GM12875 (cell line): ENCODE measurements at regions not wholly inside any gene's neighbourhood (a gene's known extent, or its start where the extent isn't known, plus 50 kb on each side); places are given as distances from the start of the nearest gene placed in this dataset.

Experiments used
- H3K4me3 ChIP-seq: one replicate; pipeline ENCODE4 v1.5.1; 2011; ENCODE audit warnings: low read depth, low read length, control low read depth
- CTCF ChIP-seq: IDR thresholded peaks from 2 replicates; pipeline ENCODE4 v1.5.1; 2011; ENCODE audit warnings: low read depth, mild to moderate bottlenecking, control low read depth, inconsistent platforms, low read length, moderate library complexity, borderline replicate concordance; ENCODE audit not compliant: insufficient read depth

DNA sequence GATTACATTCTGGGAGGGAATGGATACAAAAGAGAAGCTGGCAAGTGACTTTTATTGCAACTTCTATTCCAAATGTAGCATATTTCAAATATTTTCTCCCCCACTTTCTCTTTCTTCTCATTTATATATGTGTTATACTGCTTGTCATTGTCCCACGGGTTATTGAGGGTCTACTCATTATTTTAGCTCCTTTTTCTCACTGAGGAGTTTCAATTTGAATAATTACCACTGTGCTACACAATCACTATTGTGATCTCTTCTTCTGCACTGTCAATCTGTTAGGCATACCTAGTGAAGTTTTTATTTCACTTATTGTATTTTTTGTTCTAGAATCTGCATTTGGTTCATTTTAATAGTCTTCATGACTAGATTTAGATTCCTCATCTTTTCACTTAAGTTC is 339.7 kb downstream of the PTPRC start:
- no peak overlapping the region for H3K4me3 ChIP-seq
- TF ChIP-seq CTCF, result no peak

- no peak for TF ChIP-seq CTCF
- H3K4me3 ChIP-seq, result no peak overlapping the region
These were observed 347.2 kb downstream of the PTPRC start for GRCh38 chr1:198986036-198986435.

GRCh38 chr1:198986442-198986841 is 347.6 kb downstream of the PTPRC start:
- no peak for TF ChIP-seq CTCF
- H3K4me3 ChIP-seq, result no peak overlapping the region

DNA sequence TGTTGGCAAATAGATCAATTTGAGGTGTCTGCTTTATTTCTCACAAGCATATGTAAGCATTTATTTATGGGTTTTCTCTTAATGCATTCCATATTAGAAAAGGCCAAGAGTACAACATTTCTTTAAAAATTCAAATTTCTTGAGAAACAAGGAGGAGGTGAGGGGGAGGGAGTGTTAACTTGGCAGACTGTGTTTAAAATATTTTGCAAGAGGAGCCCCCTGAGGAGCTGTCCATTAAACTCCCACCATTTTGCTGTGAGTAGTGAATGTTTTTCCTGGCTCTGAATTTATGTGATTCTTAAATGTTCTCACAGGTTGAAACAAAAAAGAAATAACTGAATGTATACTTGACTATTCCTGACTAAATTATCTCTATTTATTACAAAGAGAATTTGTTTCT is 363.8 kb downstream of the PTPRC start:
- H3K4me3 ChIP-seq, result no peak overlapping the region
- TF ChIP-seq CTCF, result no peak

DNA sequence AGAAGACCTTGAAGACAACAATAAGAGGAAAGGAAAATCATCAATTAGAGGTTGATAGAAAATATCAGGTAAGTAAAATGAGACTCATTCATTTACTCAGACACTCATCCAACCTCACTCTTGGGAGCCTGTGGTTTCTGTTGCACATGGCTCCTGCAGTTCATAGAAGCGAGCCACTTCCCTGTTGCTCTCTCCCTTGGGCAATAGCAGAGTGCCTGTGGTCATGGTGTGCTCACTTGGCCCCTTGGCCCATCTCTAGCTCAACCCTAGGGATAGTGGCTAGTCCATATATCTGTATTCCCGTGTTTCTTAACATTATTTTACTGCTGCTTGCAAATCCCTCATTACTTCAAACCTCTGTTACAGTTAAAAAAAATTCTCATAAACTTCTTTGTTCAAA is 368.6 kb downstream of the PTPRC start:
- H3K4me3 ChIP-seq, result no peak overlapping the region
- TF ChIP-seq CTCF, result no peak

DNA sequence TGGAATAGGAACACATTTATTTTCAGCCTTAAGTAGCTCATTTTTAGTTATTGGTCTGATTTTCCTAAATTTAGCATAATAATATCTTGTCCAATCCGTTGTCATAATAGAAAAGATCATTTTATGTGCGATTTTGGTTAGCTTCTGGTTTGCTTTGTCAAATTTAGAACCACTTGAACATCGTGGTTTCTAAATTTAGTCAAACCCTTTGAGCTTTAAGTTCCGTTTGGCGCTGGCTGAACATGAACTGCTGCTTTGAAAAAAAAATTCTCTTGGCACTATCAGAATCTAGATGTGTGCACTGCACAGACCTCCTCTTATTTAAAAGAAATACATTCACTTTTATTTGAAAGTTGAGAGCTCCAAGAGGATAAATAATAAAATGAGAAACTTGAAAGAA is 370.6 kb downstream of the PTPRC start:
- H3K4me3 ChIP-seq, result no peak overlapping the region
- TF ChIP-seq CTCF, result no peak

- H3K4me3 ChIP-seq, result no peak overlapping the region
These were observed 371.7 kb downstream of the PTPRC start for GRCh38 chr1:199010492-199010891.

More at GRCh38 chr1:199010492-199010891, 371.7 kb downstream of the PTPRC start:
- no peak for TF ChIP-seq CTCF
